ENCODE measurements at regions not wholly inside any gene's neighbourhood (a gene's known extent, or its start where the extent isn't known, plus 50 kb on each side); places are given as distances from the start of the nearest gene placed in this dataset.
"Not testable (repeated sequence)": the region's sequence is repeated elsewhere in the genome, so short reads cannot be mapped to it uniquely, and the experiment has no call there.

GRCh38 chr14:106764968-106765369 lies 1238.6 kb downstream of the TMEM121 start:
- TF ChIP-seq RAD21 (conservative IDR thresholded peaks at IDR 0.05 in 1 of 2, IDR thresholded peaks at IDR 0.05 in 1 of 2), result peak; percentile 12 to 14; a peak in 1 of 5 replicates
- TF ChIP-seq, protein P1, sequence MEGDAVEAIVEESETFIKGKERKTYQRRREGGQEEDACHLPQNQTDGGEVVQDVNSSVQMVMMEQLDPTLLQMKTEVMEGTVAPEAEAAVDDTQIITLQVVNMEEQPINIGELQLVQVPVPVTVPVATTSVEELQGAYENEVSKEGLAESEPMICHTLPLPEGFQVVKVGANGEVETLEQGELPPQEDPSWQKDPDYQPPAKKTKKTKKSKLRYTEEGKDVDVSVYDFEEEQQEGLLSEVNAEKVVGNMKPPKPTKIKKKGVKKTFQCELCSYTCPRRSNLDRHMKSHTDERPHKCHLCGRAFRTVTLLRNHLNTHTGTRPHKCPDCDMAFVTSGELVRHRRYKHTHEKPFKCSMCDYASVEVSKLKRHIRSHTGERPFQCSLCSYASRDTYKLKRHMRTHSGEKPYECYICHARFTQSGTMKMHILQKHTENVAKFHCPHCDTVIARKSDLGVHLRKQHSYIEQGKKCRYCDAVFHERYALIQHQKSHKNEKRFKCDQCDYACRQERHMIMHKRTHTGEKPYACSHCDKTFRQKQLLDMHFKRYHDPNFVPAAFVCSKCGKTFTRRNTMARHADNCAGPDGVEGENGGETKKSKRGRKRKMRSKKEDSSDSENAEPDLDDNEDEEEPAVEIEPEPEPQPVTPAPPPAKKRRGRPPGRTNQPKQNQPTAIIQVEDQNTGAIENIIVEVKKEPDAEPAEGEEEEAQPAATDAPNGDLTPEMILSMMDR (IDR thresholded peaks at IDR 0.05), result peak; percentile 43
- WGBS (ENCODE audit: missing lambda C conversion rate), result 15% methylated on average over 11 of the region's 11 CpGs
- H3K4me2 ChIP-seq; FAIRE-seq; H3K4me3 ChIP-seq; POLR2A ChIA-PET; H3K4me1 ChIP-seq; H3K27ac ChIP-seq; DNase-seq (ENCODE audit: low read depth in 1 of 2, low spot score in 1 of 2); H3K9me3 ChIP-seq: not testable (repeated sequence)
- peak; percentile 81 to 93; a peak in 5 of 6 replicates for ATAC-seq
- CTCF ChIA-PET, result interaction anchor here (0.6 to 1.6 kb wide), 5 partner anchors 52 to 702 kb away, joined by 3 to 8 read pairs (median 3); no protein-coding TSS in a partner anchor

DNA sequence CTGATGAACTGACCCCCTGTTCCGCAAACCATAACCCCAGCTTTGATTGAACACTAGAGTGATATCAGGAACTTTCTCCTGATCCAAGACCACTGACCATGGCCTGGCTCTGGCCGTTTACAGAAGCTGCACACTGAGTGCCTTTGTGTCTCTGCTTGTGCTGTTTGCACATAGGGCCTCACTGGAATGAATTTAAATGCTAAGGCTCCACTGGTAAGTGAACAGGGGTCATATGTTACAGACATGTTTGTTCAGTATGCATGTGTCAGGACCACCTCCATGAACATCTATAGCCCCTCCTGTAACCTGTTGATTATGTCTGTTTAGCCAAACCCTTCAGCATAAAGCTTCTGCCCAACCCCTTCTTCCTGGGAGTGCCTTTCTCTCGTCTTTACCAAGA lies 1239.8 kb downstream of the TMEM121 start:
- POLR2A ChIA-PET, result no interaction called here
- ATAC-seq (no peak), FAIRE-seq (no peak), DNase-seq (ENCODE audit: low read depth in 1 of 2, low spot score in 1 of 2) (no peak)
- no peak overlapping the region for H3K4me3 ChIP-seq
- no peaks in the 10 kb centered on the region for H3K4me1 ChIP-seq
- CTCF ChIA-PET, result interaction anchor here (0.6 to 1.4 kb wide), 4 partner anchors 57 to 330 kb away, joined by 3 read pairs; no protein-coding TSS in a partner anchor
- H3K4me2 ChIP-seq, result no peak overlapping the region
- H3K27ac ChIP-seq, result no peak overlapping the region
- WGBS (ENCODE audit: missing lambda C conversion rate), result 5% methylated on average over 3 of the region's 3 CpGs
- TF ChIP-seq, protein P2, sequence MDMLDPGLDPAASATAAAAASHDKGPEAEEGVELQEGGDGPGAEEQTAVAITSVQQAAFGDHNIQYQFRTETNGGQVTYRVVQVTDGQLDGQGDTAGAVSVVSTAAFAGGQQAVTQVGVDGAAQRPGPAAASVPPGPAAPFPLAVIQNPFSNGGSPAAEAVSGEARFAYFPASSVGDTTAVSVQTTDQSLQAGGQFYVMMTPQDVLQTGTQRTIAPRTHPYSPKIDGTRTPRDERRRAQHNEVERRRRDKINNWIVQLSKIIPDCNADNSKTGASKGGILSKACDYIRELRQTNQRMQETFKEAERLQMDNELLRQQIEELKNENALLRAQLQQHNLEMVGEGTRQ (IDR thresholded peaks at IDR 0.05), result no peak
- TF ChIP-seq SREBF2 (IDR thresholded peaks at IDR 0.05), result no peak
- no peaks in the 10 kb centered on the region for H3K9me3 ChIP-seq

- FAIRE-seq; H3K27ac ChIP-seq; POLR2A ChIA-PET; DNase-seq (ENCODE audit: low read depth in 1 of 2, low spot score in 1 of 2); H3K9me3 ChIP-seq; H3K4me2 ChIP-seq; H3K4me1 ChIP-seq; H3K4me3 ChIP-seq; ATAC-seq: not testable (repeated sequence)
- CTCF ChIA-PET, result interaction anchor here (0.6 to 0.7 kb wide), 3 partner anchors 79 to 331 kb away, joined by 3 read pairs; no protein-coding TSS in a partner anchor
- 7% methylated on average over 5 of the region's 5 CpGs for WGBS (ENCODE audit: missing lambda C conversion rate)
These were observed 1240.3 kb downstream of the TMEM121 start for GRCh38 chr14:106766551-106767277.

DNA sequence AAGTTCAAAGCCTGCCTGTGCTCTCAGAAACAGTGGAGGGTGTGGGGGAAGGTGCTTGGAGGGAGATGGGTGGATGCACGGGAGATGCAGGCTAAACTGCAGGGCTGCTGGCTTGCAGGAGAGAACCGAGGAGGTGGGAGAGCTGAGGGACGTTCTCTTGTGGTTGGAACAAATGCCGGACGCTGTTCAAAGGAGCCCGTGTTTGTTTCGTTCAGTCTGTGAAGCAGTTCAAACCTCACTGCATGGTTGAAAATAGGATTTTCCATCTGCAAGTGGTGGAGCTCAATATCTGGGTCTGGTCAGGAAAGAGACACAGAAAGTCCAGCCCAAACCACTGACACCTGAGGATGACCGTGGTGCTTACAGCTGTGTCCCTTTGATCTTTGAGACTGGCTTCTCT lies 1241.8 kb downstream of the TMEM121 start:
- POLR2A ChIA-PET; FAIRE-seq; CTCF ChIA-PET; DNase-seq (ENCODE audit: low read depth in 1 of 2, low spot score in 1 of 2); ATAC-seq; H3K4me3 ChIP-seq; H3K4me2 ChIP-seq; H3K9me3 ChIP-seq; H3K27ac ChIP-seq; H3K4me1 ChIP-seq: not testable (repeated sequence)
- WGBS (ENCODE audit: missing lambda C conversion rate), result 27% methylated on average over 8 of the region's 8 CpGs

GRCh38 chr14:106768972-106769700 lies 1242.8 kb downstream of the TMEM121 start:
- DNase-seq (ENCODE audit: low read depth in 1 of 2, low spot score in 1 of 2); CTCF ChIA-PET; ATAC-seq; FAIRE-seq; POLR2A ChIA-PET; H3K27ac ChIP-seq; H3K9me3 ChIP-seq; H3K4me3 ChIP-seq; H3K4me2 ChIP-seq; H3K4me1 ChIP-seq: not testable (repeated sequence)
- WGBS (ENCODE audit: missing lambda C conversion rate), result 36% methylated on average over 8 of the region's 8 CpGs

DNA sequence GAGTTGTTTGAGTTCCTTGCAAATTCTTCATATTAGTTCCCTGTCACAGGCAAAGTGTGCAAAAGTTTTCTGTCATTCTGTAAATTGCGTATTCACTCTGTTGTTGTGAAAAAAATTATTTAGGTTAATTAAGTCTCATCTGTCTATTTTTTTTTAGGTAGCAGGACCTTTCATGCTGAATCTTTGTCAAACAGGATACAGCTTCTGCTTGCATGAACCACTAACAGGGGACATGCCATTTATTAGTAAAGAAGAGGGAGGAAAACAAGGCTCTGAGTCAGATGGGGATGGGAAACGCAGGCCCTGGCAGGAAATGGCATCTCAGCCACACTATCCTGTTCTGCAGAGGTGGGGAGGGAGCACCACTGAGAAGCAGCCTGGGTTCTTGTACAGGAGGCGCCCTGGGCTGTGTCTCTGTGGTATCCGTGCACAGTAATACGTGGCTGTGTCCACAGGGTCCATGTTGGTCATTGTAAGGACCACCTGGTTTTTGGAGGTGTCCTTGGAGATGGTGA lies 1243.8 kb downstream of the TMEM121 start:
- DNase-seq (ENCODE audit: low read depth in 1 of 2, low spot score in 1 of 2); CTCF ChIA-PET; H3K4me3 ChIP-seq; H3K9me3 ChIP-seq; H3K4me1 ChIP-seq; POLR2A ChIA-PET; H3K4me2 ChIP-seq; FAIRE-seq; H3K27ac ChIP-seq; ATAC-seq: not testable (repeated sequence)
- 0% methylated on average over 1 of the region's 5 CpGs for WGBS (ENCODE audit: missing lambda C conversion rate)
